ENCODE measurements at regions not wholly inside any gene's neighbourhood (a gene's known extent, or its start where the extent isn't known, plus 50 kb on each side); places are given as distances from the start of the nearest gene placed in this dataset.
"Not testable (repeated sequence)": the region's sequence is repeated elsewhere in the genome, so short reads cannot be mapped to it uniquely, and the experiment has no call there.

DNA sequence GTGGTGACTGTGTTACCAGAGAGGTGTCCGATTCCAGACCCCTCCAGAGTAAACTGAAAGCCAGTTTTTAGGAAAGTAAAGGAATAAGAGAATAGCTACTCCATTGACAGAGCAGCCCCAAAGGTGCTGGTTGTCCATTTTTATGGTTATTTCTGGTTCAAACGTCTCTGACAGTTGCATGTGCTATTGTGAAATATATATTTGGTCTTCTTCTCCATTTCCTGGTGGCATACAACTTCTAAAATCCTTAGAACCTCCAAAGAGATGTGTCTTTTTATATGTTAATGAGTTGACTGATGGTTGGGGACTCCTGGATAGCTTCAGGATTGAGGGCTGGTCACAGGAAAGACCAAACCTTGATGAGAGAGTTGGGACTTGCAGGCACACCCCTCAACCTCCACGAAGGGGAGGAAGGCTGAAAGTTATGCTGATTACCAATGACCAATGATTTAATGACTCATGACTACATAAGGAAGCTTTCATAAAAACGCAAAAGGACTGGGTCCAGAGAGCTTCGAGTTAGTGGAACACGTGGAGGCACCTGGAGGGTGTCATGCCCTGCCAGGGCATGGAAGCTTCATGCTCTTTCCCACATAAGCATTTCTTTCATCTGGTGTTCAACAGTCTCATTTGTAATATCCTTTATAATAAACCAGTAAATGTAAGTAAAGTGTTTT lies 100.7 kb downstream of the SLC16A1 start:
- DNase-seq = no peak

- not testable (repeated sequence) for DNase-seq
Observed at GRCh38 chr1:112854368-112854984, 101.5 kb downstream of the SLC16A1 start.

GRCh38 chr1:112853915-112854314 lies 102.1 kb downstream of the SLC16A1 start:
- DNase-seq = not testable (repeated sequence)

DNA sequence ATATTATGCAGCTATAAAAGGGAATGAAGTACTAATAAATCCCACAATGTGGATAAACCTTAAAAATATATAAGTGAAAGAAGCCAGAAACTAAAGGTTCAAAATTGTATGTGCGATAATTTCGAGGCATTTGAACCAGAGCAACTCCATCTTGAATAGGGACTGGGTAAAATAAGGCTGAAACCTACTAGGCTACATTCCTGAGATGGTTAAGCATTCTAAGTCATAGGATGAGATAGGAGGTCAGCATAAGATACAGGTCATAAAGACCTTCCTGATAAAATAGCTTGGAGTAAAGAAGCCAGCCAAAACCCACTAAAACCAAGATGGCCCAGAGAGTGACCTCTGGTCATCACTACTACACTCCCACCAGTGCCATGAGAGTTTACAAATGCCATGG lies 103.1 kb downstream of the SLC16A1 start:
- no peak for DNase-seq

DNA sequence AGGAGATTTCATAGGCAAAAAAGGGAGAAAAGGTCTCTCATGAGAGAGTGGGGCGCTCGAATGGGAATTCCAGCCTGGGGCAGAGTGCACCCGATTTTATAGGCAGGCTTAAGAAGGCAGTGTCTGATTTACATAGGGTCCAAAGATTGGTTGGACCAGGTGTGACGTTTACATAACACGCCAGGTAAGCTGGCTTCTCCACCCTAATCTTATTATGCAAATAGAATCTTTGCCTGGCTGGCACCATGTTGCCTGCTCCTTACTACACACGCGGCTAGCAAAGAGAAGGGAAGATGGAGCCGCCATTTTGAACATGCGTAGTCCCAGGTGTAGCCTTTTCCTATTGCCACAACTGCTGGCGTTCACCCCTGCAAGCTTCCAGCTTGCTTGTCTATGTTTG lies 103.7 kb downstream of the SLC16A1 start:
- no peak for DNase-seq

GRCh38 chr1:112850034-112850757 lies 105.8 kb downstream of the SLC16A1 start:
- no peak for DNase-seq

DNA sequence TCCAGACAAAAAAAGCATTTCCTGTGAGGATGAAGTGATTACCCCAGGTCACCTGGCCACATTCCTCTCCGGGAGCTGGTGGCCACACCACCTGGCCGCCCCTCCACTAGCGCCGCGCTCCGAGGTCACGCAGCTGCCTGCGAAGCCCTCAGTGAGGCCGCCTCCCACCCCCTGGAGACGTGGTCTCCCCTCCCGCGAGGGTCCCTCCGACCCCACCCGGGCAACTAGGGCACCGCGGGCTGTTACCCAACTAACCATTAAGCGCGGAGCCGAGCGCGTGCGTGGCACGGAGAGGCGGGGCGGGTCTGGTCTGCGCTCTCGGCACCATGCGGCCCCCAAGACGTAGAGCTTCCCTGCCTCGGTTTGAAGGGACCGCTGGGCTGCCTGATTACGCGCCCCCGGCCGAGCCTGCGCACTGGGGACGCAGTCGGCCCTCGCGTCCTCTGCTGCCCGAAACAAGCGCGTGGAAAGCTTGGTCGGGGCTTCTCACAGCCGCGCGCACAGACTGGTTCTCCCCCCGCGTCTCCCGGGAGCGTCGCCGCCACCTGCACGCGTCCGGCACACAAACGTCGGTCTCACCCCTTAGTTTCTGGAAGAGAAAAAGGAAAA lies 106.5 kb downstream of the SLC16A1 start:
- DNase-seq = no peak

DNA sequence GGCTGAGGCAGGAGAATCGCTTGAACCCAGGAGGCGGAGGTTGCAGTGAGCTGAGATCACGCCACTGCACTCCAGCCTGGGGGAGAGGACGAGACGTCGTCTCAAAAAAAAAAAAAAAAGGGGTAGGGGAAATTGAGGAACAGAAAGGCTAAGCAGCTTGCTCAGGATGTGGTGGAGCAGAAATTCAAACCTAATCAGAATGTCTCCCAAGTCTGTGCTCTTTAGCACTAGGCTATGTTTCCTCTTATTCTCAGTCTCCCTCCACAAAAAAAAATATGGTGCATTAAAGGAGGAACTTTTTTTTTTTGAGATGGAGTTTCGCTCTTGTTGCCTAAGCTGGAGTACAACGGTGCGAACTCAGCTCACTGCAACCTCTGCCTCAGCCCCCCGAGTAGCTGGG lies 114.2 kb downstream of the SLC16A1 start:
- DNase-seq = no peak

DNA sequence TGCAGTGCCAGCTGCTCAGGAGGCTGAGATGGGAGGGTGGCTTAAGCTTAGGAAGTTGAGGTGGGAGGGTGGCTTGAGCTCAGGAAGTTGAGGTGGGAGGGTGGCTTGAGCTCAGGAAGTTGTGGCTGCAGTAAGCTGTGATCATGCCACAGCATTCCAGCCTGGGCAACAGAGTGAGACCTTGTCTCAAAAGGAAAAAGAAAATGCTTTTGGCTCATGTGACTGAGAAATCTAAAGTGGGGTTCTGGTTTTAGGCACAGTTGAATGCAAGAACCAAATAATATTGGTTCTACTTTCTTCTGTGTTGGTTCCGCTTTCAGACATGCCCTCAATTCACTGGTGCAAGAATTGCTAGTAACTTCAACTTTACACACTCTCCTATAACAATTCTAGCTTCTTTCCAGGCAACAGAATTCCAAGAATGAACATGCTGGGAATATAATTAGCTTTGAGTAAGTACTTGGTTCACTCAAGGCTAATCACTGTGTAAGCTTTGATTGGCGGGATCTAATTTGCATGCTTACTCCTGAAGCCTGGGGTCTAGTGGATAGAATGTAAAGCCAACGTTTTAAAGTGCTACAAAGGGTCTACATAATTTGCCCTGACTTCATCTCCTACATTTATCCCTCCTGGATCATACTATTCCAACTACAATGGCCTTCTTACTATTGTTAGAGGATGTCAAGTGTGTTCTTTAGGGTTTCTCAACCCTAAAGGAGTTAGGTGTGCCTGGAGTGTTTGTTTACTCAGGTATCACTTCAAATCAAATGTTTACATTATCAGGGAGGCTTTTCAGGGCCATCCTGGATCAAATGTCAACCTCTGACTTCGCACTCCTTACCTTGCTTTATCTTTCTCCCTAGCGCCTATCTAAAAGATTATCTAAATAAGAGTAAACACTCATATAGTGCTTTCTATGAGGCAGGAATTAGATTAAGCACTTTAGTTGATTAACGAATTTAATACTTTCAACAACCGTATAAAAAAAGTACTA lies 115.1 kb downstream of the SLC16A1 start:
- peak; percentile 31 to 36 for DNase-seq

GRCh38 chr1:112836642-112837041 lies 119.4 kb downstream of the SLC16A1 start:
- no peak for DNase-seq

DNA sequence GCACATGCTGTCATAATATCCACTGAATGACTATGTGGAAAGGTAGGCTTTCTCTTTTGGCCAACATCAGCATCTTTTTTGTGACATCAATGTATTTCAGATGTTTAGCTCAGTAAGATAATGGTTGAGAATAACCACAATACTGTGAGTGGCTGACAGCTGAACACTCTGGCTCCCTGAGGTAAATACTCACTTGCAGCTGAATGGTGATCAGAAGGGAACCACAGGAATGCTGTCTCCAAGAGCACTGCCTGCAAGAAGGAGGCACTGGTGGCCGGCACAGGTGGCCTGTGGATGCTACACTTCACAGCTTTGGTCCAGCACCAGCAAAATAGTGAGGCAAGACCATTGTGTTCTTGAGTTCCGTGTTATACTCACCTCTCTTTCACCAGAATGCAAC lies 118.7 kb upstream of the PPM1J start:
- no peak for DNase-seq

DNA sequence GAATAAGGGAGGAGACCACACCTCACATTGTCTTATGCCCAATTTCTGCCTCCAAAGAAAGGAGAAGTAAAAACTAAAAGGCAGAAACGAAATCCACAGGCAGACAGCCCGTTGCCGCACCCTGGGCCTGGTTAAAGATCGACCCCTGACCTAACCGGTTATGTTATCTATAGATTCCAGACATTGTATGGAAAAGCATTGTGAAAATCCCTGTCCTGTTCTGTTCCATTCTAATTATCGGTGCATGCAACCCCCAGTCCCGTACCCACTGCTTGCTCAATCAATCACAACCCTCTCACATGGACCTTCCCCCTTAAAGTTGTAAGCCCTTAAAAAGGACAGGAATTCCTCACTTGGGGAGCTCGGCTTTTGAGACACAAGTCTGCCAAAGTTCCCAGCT lies 117.1 kb upstream of the PPM1J start:
- DNase-seq = not testable (repeated sequence)

- not testable (repeated sequence) for DNase-seq
Observed at GRCh38 chr1:112829691-112830090, 114.6 kb upstream of the PPM1J start.

DNA sequence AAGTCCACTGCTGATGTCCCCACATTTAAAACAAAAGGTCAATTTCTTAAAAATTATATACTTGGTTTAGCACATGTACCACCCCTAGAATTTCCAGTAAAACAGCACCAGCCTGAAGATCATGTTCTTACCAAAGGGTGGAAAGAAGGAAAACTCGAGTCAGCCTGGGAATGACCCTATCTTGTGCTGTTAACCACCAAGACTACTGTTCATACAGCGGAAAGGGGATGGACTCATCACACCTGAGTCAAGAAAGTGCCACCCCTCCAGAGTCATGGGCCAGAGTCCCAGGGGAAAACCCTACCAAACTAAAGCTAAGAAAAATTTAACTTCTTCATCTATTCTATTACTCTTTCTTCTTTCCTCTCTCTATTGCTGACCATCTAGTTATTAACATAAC lies 113.6 kb upstream of the PPM1J start:
- DNase-seq = no peak

DNA sequence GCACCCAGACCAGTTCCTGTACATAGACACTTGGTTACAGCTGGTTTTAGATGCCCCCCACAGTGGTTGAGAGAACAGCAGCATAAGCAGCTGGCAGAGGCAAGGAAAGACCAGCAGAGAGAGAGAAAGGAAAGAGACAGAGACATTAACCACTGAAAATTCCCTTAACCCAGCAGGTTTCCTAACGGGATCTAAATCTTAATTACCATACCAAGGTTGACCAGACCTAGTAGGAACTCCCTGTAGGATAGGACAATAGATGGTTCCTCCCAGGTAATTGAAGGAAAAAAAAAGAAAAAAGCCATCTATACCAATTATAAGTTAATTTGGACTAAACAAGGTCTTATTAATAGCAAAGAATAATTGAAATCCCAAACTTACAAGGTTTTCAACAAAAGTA lies 112.3 kb upstream of the PPM1J start:
- DNase-seq = not testable (repeated sequence)

GRCh38 chr1:112826217-112826944 lies 111.2 kb upstream of the PPM1J start:
- no peak for DNase-seq

- not testable (repeated sequence) for DNase-seq
Observed at GRCh38 chr1:112825563-112826216, 110.6 kb upstream of the PPM1J start.

DNA sequence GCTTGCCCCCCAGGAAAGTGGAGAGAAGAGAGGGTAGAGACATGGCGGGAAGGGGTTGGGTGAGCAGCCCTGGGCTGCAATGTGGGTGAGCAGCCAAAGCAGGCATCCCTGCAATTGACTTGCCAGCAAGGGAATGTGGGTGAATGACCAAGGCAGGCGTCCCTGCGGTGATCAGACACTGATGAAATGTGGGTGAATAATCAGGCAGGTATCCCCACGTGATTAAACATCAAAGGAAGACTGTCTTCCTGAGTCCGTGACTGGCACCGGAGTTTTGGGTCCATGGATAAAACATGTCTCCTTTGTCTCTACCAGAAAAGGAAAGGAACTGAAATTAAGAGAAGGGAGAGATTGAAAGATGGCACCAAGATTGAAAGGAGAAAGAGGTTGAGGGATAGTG lies 109.9 kb upstream of the PPM1J start:
- not testable (repeated sequence) for DNase-seq

- not testable (repeated sequence) for DNase-seq
Observed at GRCh38 chr1:112821307-112822063, 106.4 kb upstream of the PPM1J start.

- no peak for DNase-seq
Observed at GRCh38 chr1:112818990-112819689, 104.0 kb upstream of the PPM1J start.
